Mesothelial cell of epicardium (in vitro differentiated cells): ENCODE measurements at regions not wholly inside any gene's neighbourhood (a gene's known extent, or its start where the extent isn't known, plus 50 kb on each side); places are given as distances from the start of the nearest gene placed in this dataset.

Experiments
- DNase-seq, 2 experiments: peaks; one replicate each; pipeline ENCODE4 v3.0.0; 2021; ENCODE audit warnings: low spot score in 2 of 2; ENCODE audit not compliant: unreplicated experiment in 2 of 2
- H3K27ac Mint-ChIP-seq: 2 replicates; pipeline ENCODE4 v1.8.0; 2021; ENCODE audit warnings: mixed read lengths
- H3K27me3 Mint-ChIP-seq: 2 replicates; pipeline ENCODE4 v1.8.0; 2021; ENCODE audit warnings: low read depth, mixed read lengths
- H3K36me3 Mint-ChIP-seq: 2 replicates; pipeline ENCODE4 v1.8.0; 2021; ENCODE audit warnings: mixed read lengths
- H3K4me1 Mint-ChIP-seq: 2 replicates; pipeline ENCODE4 v1.8.0; 2021; ENCODE audit warnings: mixed read lengths
- H3K4me3 Mint-ChIP-seq: 2 replicates; pipeline ENCODE4 v1.8.0; 2021; ENCODE audit warnings: mild to moderate bottlenecking, moderate library complexity, mixed read lengths
- H3K9me3 Mint-ChIP-seq: 2 replicates; pipeline ENCODE4 v1.8.0; 2021; ENCODE audit warnings: mixed read lengths
- CTCF ChIP-seq: fragments of 200-600 bp; sonication (generic); IDR thresholded peaks from one replicate; pipeline ENCODE4 v1.5.0; 2021; ENCODE audit warnings: antibody characterized with exemption; ENCODE audit not compliant: unreplicated experiment

- Mint-ChIP-seq H3K27me3 (no peaks in the 10 kb centered on the region), H3K9me3 (no peaks in the 10 kb centered on the region), H3K4me3 (no peak overlapping the region), H3K4me1 (peaks cover 4% of the 10 kb centered on the region), H3K36me3 (no peaks in the 10 kb centered on the region), H3K27ac (no peak overlapping the region)
- TF ChIP-seq CTCF = no peak
- DNase-seq = no peak
Measured at GRCh38 chr2:107361751-107362381, 464.8 kb upstream of the RGPD4 start.

GRCh38 chr2:107362993-107363392, 463.7 kb upstream of the RGPD4 start:
- peaks cover 4% of the 10 kb centered on the region for H3K4me1 Mint-ChIP-seq
- TF ChIP-seq CTCF = no peak
- no peak overlapping the region for H3K4me3 Mint-ChIP-seq
- peaks cover 6% of the 10 kb centered on the region for H3K9me3 Mint-ChIP-seq
- H3K36me3 Mint-ChIP-seq = no peaks in the 10 kb centered on the region
- H3K27ac Mint-ChIP-seq = no peak overlapping the region
- no peaks in the 10 kb centered on the region for H3K27me3 Mint-ChIP-seq
- DNase-seq = no peak

DNA sequence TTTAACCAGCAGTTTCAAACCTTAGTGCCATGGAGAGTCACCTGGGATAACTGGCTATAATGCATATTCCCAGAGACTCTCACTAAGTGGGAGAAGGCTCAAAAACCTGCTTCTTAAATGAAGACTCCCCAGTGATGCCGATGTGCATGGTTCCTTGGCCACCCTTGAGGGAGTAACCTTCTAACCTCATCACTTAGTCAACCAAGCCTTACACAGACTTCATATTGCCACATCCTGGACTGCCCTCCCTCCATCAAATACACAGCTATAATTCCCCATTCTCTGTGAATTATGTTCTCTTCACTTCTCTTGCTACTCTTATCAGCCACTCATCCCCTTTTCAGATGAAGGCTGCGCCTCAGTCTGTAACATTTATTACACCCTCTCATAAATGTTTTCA, 462.9 kb upstream of the RGPD4 start:
- Mint-ChIP-seq H3K36me3 (no peaks in the 10 kb centered on the region), H3K27ac (no peak overlapping the region), H3K4me3 (no peak overlapping the region), H3K4me1 (no peaks in the 10 kb centered on the region), H3K27me3 (no peaks in the 10 kb centered on the region), H3K9me3 (peaks cover 9% of the 10 kb centered on the region)
- TF ChIP-seq CTCF = no peak
- no peak for DNase-seq

DNA sequence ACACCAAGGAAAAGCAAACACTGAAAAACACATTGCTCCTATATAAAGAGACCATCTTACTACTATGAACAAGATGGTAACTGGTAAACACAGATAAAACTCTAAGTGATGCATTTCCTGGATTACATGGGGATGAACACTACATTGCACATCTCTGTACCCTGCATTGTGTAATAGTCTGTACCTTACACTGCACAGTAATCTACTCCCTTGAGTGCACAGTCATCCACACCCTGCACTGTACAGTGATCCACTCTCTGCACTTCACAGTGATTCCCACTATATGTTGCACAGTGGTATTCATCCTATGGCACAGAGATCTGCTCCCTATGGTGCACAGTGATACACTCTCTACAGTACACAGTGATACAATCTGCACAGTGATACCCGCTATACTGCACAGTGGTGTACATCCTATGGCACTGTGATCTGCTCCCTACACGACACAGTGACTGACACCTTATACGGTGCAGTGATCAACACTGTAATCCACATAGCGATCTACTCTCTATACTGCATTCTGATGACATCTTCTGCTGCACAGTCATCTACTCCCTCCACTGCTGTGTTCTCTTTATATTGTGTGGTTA, 462.2 kb upstream of the RGPD4 start:
- Mint-ChIP-seq H3K9me3 (peaks cover 13% of the 10 kb centered on the region), H3K27ac (no peak overlapping the region), H3K36me3 (no peaks in the 10 kb centered on the region), H3K27me3 (no peaks in the 10 kb centered on the region), H3K4me1 (no peaks in the 10 kb centered on the region), H3K4me3 (no peak overlapping the region)
- DNase-seq = no peak
- no peak for TF ChIP-seq CTCF

DNA sequence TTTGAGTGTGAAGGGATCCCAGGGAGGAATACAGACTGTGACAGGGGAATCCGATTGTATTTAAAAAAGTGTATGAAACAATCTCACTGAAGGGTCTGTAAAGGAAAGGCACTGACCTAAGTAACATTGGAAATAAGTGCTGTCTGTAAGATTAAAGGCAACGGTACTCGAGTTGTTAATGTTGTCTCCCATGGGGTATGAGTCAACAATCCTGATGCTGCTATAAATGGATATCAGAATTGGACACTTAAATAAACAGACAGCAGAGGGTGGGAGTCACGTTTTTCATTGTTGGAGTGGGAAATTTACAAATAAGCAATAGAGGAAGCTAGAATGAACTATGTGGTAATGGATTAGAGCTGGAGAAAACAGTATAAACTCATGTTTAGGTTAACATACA, 452.4 kb upstream of the RGPD4 start:
- H3K36me3 Mint-ChIP-seq = no peaks in the 10 kb centered on the region
- no peaks in the 10 kb centered on the region for H3K4me1 Mint-ChIP-seq

More for the DNA sequence above, 452.4 kb upstream of the RGPD4 start:
- TF ChIP-seq CTCF = no peak
- H3K27ac Mint-ChIP-seq = no peak overlapping the region
- H3K27me3 Mint-ChIP-seq = no peaks in the 10 kb centered on the region
- DNase-seq = no peak
- H3K9me3 Mint-ChIP-seq = peaks cover 43% of the 10 kb centered on the region
- H3K4me3 Mint-ChIP-seq = no peak overlapping the region
